Neural progenitor cell (in vitro differentiated cells): ENCODE measurements at regions not wholly inside any gene's neighbourhood (a gene's known extent, or its start where the extent isn't known, plus 50 kb on each side); places are given as distances from the start of the nearest gene placed in this dataset.

Experiments
- DNase-seq: peaks from one replicate; pipeline ENCODE4 v3.0.0-alpha.2; 2016; ENCODE audit warnings: low spot score
- H2AFZ ChIP-seq: fragments of 200-600 bp; sonication (generic); replicated peaks from 2 replicates; pipeline ENCODE4 v1.6.1; 2016; ENCODE audit warnings: antibody characterized with exemption
- H3F3A ChIP-seq: fragments of 200-600 bp; sonication (generic); 2 replicates; pipeline ENCODE4 v1.6.1; 2016; ENCODE audit warnings: antibody characterized with exemption, low read depth
- H3K27ac ChIP-seq: fragments of 200-600 bp; sonication (generic); 2 replicates; pipeline ENCODE4 v1.5.1; 2016; ENCODE audit warnings: mild to moderate bottlenecking
- H3K27me3 ChIP-seq: fragments of 200-600 bp; sonication (generic); 2 replicates; pipeline ENCODE4 v1.6.1; 2016; ENCODE audit warnings: mild to moderate bottlenecking, moderate library complexity
- H3K36me3 ChIP-seq: fragments of 200-600 bp; sonication (generic); 2 replicates; pipeline ENCODE4 v1.5.1; 2016
- H3K4me1 ChIP-seq: fragments of 200-600 bp; sonication (generic); 2 replicates; pipeline ENCODE4 v1.6.1; 2016; ENCODE audit warnings: mixed run types
- H3K4me2 ChIP-seq: fragments of 200-600 bp; sonication (generic); 2 replicates; pipeline ENCODE4 v1.6.1; 2016
- H3K4me3 ChIP-seq: fragments of 200-600 bp; sonication (generic); 2 replicates; pipeline ENCODE4 v1.5.1; 2016
- H3K79me2 ChIP-seq: fragments of 200-600 bp; sonication (generic); 2 replicates; pipeline ENCODE4 v1.6.1; 2016; ENCODE audit warnings: low read depth
- H3K9ac ChIP-seq: fragments of 200-600 bp; sonication (generic); 2 replicates; pipeline ENCODE4 v1.6.1; 2016
- H3K9me3 ChIP-seq: fragments of 200-600 bp; sonication (generic); 2 replicates; pipeline ENCODE4 v1.5.1; 2016; ENCODE audit warnings: low read depth
- H4K20me1 ChIP-seq: fragments of 200-600 bp; sonication (generic); 2 replicates; pipeline ENCODE4 v1.6.1; 2016; ENCODE audit warnings: low read depth
- H3K27ac Mint-ChIP-seq: 3 replicates; pipeline ENCODE4 v1.8.0; 2021; ENCODE audit warnings: mixed read lengths
- H3K27me3 Mint-ChIP-seq: 2 replicates; pipeline ENCODE4 v1.8.0; 2022; ENCODE audit warnings: low read depth, mild to moderate bottlenecking, inconsistent platforms, moderate library complexity, mixed read lengths; ENCODE audit not compliant: insufficient read depth
- H3K36me3 Mint-ChIP-seq: 3 replicates; pipeline ENCODE4 v1.8.0; 2021; ENCODE audit warnings: mixed read lengths
- H3K4me1 Mint-ChIP-seq: 3 replicates; pipeline ENCODE4 v1.8.0; 2021; ENCODE audit warnings: mixed read lengths
- H3K4me3 Mint-ChIP-seq: 3 replicates; pipeline ENCODE4 v1.8.0; 2021; ENCODE audit warnings: mild to moderate bottlenecking, moderate library complexity, mixed read lengths
- H3K9me3 Mint-ChIP-seq: 3 replicates; pipeline ENCODE4 v1.8.0; 2020; ENCODE audit warnings: mixed read lengths
- EZH2 ChIP-seq: fragments of 200-600 bp; sonication (generic); IDR thresholded peaks from 2 replicates; pipeline ENCODE4 v1.6.1; 2017; ENCODE audit warnings: antibody characterized with exemption, mild to moderate bottlenecking, moderate library complexity
- EZH2phosphoT487 ChIP-seq: fragments of 200-600 bp; sonication (generic); IDR thresholded peaks from 2 replicates; pipeline ENCODE4 v1.6.1; 2017; ENCODE audit warnings: antibody characterized with exemption
- TF ChIP-seq, protein P1 (sequence below): fragments of 200-600 bp; sonication (generic); IDR thresholded peaks from 2 replicates; pipeline ENCODE4 v1.5.1; 2017; ENCODE audit warnings: antibody characterized with exemption, mild to moderate bottlenecking

DNA sequence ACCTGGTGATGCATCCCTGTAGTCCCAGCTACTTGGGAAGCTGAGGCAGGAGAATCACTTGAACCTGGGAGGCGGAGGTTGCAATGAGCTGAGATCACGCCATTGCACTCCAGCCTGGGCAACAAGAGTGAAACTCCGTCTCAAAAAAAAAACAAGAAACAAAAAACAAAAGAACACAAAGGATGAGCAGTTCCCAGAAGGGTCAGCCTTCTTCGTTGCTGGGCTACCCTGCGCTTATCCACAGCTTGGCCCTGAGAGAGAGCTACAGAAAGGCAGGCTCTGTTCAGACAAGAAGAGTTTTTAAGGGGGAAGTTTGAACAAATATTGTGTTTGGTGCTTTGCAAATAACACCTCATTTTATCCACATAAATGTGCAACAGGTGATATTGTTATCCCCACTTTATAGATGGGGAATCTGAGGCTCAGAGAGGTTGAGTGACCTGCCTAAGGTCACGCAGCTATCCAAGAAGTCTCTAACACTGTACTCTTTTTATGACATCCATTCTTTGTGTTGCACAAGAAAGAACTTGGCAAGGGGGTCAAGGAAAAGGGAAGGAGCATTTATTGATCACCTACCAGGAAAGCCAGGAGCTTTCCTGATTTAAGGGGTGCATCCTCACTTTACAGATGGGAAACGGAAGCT lies 63.7 kb upstream of the NEURL1B start:
- H3K27me3 Mint-ChIP-seq: peaks cover 15% of the 10 kb centered on the region
- H3K36me3 ChIP-seq: no peaks in the 10 kb centered on the region
- no peaks in the 10 kb centered on the region for H3K9me3 ChIP-seq
- H3K4me2 ChIP-seq: no peak overlapping the region
- no peaks in the 10 kb centered on the region for H3K9me3 Mint-ChIP-seq
- no peak overlapping the region for H3K9ac ChIP-seq
- peaks cover 44% of the 10 kb centered on the region for H3K4me1 Mint-ChIP-seq
- no peak overlapping the region for H3K4me3 Mint-ChIP-seq
- peak overlapping the region; percentile 96 for H3K27ac Mint-ChIP-seq
- no peak overlapping the region for H3K27ac ChIP-seq
- TF ChIP-seq, protein P1, sequence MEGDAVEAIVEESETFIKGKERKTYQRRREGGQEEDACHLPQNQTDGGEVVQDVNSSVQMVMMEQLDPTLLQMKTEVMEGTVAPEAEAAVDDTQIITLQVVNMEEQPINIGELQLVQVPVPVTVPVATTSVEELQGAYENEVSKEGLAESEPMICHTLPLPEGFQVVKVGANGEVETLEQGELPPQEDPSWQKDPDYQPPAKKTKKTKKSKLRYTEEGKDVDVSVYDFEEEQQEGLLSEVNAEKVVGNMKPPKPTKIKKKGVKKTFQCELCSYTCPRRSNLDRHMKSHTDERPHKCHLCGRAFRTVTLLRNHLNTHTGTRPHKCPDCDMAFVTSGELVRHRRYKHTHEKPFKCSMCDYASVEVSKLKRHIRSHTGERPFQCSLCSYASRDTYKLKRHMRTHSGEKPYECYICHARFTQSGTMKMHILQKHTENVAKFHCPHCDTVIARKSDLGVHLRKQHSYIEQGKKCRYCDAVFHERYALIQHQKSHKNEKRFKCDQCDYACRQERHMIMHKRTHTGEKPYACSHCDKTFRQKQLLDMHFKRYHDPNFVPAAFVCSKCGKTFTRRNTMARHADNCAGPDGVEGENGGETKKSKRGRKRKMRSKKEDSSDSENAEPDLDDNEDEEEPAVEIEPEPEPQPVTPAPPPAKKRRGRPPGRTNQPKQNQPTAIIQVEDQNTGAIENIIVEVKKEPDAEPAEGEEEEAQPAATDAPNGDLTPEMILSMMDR: no peak
- TF ChIP-seq EZH2phosphoT487: no peak
- no peak for TF ChIP-seq EZH2
- H3K27me3 ChIP-seq: no peaks in the 10 kb centered on the region
- H4K20me1 ChIP-seq: no peaks in the 10 kb centered on the region
- no peak overlapping the region for H2AFZ ChIP-seq
- no peak for DNase-seq
- no peaks in the 10 kb centered on the region for H3K79me2 ChIP-seq
- H3K36me3 Mint-ChIP-seq: no peaks in the 10 kb centered on the region
- peaks cover 20% of the 10 kb centered on the region for H3F3A ChIP-seq
- no peak overlapping the region for H3K4me3 ChIP-seq
- H3K4me1 ChIP-seq: peaks cover 24% of the 10 kb centered on the region

DNA sequence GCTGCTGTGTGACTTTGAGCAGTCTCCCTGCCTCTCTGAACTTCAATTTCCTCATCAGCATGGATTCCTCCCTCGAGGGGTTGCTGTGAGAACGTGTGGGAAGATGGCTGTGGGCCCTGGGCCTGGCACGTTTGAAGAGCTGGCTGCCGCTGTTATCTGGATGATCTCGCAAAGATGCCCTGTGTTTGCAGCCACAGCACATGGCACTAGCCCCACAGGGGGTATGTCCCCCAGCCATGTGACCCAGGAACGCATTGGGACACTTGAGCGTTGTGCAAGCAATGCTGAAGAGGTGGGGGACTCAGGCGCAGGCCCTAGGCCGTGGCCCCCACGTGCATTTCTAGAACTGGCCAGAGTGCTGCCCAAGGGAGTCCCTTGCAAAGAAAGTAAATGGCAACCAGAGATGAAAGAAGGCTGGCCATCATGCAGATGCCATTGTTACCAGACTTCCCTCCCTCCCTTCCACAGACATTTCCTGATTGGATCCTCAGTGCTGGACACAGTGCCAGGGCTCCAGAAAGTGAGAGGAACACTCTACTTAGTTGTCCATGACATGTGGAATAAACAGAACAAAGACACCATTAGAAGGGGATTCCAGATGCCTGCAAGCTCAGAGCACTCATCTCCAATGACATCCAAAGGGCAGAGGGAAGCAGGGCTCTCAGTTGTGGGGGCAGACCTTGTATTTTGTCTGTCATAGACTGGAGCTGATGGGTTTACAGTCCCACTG lies 65.1 kb upstream of the NEURL1B start:
- H3K9me3 ChIP-seq: no peaks in the 10 kb centered on the region
- no peak overlapping the region for H3K4me3 Mint-ChIP-seq
- H3K36me3 ChIP-seq: no peaks in the 10 kb centered on the region
- H3K4me1 Mint-ChIP-seq: peaks cover 51% of the 10 kb centered on the region
- H3K4me2 ChIP-seq: no peak overlapping the region
- no peaks in the 10 kb centered on the region for H3K36me3 Mint-ChIP-seq
- peaks cover 32% of the 10 kb centered on the region for H3F3A ChIP-seq
- peaks cover 38% of the 10 kb centered on the region for H3K4me1 ChIP-seq
- no peak overlapping the region for H3K27ac Mint-ChIP-seq
- H3K4me3 ChIP-seq: no peak overlapping the region
- no peak overlapping the region for H3K9ac ChIP-seq
- TF ChIP-seq, protein P1: no peak
- TF ChIP-seq EZH2phosphoT487 (no peak), EZH2 (no peak)
- H3K79me2 ChIP-seq: no peaks in the 10 kb centered on the region
- H2AFZ ChIP-seq: no peak overlapping the region
- H3K27me3 Mint-ChIP-seq: peaks cover 15% of the 10 kb centered on the region
- no peak for DNase-seq
- H3K27ac ChIP-seq: no peak overlapping the region
- no peaks in the 10 kb centered on the region for H4K20me1 ChIP-seq
- H3K27me3 ChIP-seq: no peaks in the 10 kb centered on the region
- H3K9me3 Mint-ChIP-seq: no peaks in the 10 kb centered on the region

DNA sequence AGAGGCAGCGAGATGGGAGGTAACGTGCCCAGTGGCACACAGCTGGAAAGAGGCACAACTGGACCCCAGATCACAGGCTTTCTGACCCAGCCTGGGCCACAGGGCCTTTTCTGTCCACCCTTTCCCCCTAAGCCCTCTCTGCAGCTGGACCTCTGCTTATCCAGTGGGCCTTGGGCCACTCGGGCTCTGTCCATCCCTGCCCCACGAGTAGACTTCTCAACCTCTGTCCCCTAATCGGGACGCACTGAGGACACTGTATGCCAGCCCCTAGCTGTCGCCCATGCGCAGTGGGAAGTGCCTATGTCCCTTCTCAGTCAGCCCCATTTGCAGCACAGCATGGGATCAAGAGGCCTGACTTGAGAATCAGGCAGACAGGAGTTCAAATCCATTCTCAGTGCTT lies 65.6 kb upstream of the NEURL1B start:
- H3K9ac ChIP-seq: no peak overlapping the region
- H3K4me2 ChIP-seq: peak overlapping the region; percentile 19
- H3K9me3 Mint-ChIP-seq: no peaks in the 10 kb centered on the region

More for the DNA sequence above, 65.6 kb upstream of the NEURL1B start:
- Histone ChIP-seq H2AFZ (peak overlapping the region; percentile 93), H3K4me1 (peaks cover 41% of the 10 kb centered on the region), H3K27me3 (no peaks in the 10 kb centered on the region), H3K9me3 (no peaks in the 10 kb centered on the region), H3K27ac (no peak overlapping the region), H3F3A (peaks cover 33% of the 10 kb centered on the region), H4K20me1 (no peaks in the 10 kb centered on the region), H3K4me3 (no peak overlapping the region), H3K36me3 (no peaks in the 10 kb centered on the region), H3K79me2 (no peaks in the 10 kb centered on the region)
- Mint-ChIP-seq H3K27ac (no peak overlapping the region), H3K4me3 (no peak overlapping the region), H3K4me1 (peaks cover 54% of the 10 kb centered on the region), H3K36me3 (no peaks in the 10 kb centered on the region), H3K27me3 (peaks cover 13% of the 10 kb centered on the region)
- TF ChIP-seq EZH2phosphoT487: no peak
- TF ChIP-seq EZH2: no peak
- TF ChIP-seq, protein P1: no peak
- no peak for DNase-seq
